Naive thymus-derived CD8-positive, alpha-beta T cell (primary cell): ENCODE measurements at regions not wholly inside any gene's neighbourhood (a gene's known extent, or its start where the extent isn't known, plus 50 kb on each side); places are given as distances from the start of the nearest gene placed in this dataset.

Experiments used
- ATAC-seq, 2 donors: fragments of 150-1000 bp; cut with Tn5 transposase in 1 of 2; sonication (Bioruptor Pico), chemical (Tn5 transposase) in 1 of 2; 1 replicate in 1 of 2; 2 replicates in 1 of 2; pipeline ENCODE4 v1.10.0; 2021; ENCODE audit warnings: mild to moderate bottlenecking in 2 of 2, moderate library complexity in 2 of 2
- POLR2A ChIA-PET: fragments of 350-600 bp; sonication (Branson Sonifier 250); formaldehyde crosslinking; loops from one replicate; lab custom pipeline; 2021; ENCODE audit warnings: antibody characterized with exemption; lab: Charles Lee
- DNase-seq, 10 donors: peaks; one replicate each; pipeline versions ENCODE4 v3.0.0 to v3.0.0-alpha.2; 2020 to 2022
- H3K27ac Mint-ChIP-seq, 10 donors: one replicate each; pipeline ENCODE4 v1.8.0; 2020 to 2022; ENCODE audit warnings: mild to moderate bottlenecking in 10 of 10, mixed read lengths in 10 of 10, moderate library complexity in 4 of 10, inconsistent platforms in 1 of 10
- H3K27me3 Mint-ChIP-seq, 5 donors: one replicate each; pipeline ENCODE4 v1.8.0; 2021 to 2022; ENCODE audit warnings: mixed read lengths in 5 of 5
- H3K36me3 Mint-ChIP-seq, 3 donors: one replicate each; pipeline ENCODE4 v1.8.0; 2020 to 2022; ENCODE audit warnings: mixed read lengths in 3 of 3, mild to moderate bottlenecking in 2 of 3, inconsistent platforms in 1 of 3
- H3K4me1 Mint-ChIP-seq, 4 donors: one replicate each; pipeline ENCODE4 v1.8.0; 2021 to 2022; ENCODE audit warnings: mixed read lengths in 4 of 4
- H3K4me3 Mint-ChIP-seq, 10 donors: one replicate each; pipeline ENCODE4 v1.8.0; 2020 to 2022; ENCODE audit warnings: mild to moderate bottlenecking in 10 of 10, mixed read lengths in 10 of 10, moderate library complexity in 6 of 10, inconsistent platforms in 1 of 10
- H3K9me3 Mint-ChIP-seq, 9 donors: one replicate each; pipeline ENCODE4 v1.8.0; 2020 to 2022; ENCODE audit warnings: mixed read lengths in 9 of 9, mild to moderate bottlenecking in 3 of 9, inconsistent platforms in 1 of 9, moderate library complexity in 1 of 9

GRCh38 chr1:2928366-2929325, 92.6 kb upstream of the ACTRT2 start:
- DNase-seq (no peak), ATAC-seq (no peak)
- Mint-ChIP-seq H3K36me3 (no peaks in the 10 kb centered on the region), H3K27me3 (peaks cover 2 to 11% (median 7%) of the 10 kb centered on the region in 5 donors), H3K4me1 (peaks cover 0 to 2% (median 0%) of the 10 kb centered on the region in 4 donors), H3K9me3 (peaks cover 0 to 2% (median 0%) of the 10 kb centered on the region in 9 donors), H3K4me3 (no peak overlapping the region), H3K27ac (no peak overlapping the region)
- POLR2A ChIA-PET, result no interaction called here

- Mint-ChIP-seq H3K27ac (peak overlapping the region in 1 of 10 donors; percentile 37), H3K4me1 (peaks cover 0 to 2% (median 0%) of the 10 kb centered on the region in 4 donors), H3K36me3 (no peaks in the 10 kb centered on the region), H3K27me3 (peaks cover 2 to 11% (median 5%) of the 10 kb centered on the region in 5 donors), H3K4me3 (no peak overlapping the region), H3K9me3 (peaks cover 0 to 2% (median 0%) of the 10 kb centered on the region in 9 donors)
- POLR2A ChIA-PET, result no interaction called here
- ATAC-seq, result no peak
- DNase-seq, result no peak
Observed at GRCh38 chr1:2929335-2929734, 91.9 kb upstream of the ACTRT2 start.

DNA sequence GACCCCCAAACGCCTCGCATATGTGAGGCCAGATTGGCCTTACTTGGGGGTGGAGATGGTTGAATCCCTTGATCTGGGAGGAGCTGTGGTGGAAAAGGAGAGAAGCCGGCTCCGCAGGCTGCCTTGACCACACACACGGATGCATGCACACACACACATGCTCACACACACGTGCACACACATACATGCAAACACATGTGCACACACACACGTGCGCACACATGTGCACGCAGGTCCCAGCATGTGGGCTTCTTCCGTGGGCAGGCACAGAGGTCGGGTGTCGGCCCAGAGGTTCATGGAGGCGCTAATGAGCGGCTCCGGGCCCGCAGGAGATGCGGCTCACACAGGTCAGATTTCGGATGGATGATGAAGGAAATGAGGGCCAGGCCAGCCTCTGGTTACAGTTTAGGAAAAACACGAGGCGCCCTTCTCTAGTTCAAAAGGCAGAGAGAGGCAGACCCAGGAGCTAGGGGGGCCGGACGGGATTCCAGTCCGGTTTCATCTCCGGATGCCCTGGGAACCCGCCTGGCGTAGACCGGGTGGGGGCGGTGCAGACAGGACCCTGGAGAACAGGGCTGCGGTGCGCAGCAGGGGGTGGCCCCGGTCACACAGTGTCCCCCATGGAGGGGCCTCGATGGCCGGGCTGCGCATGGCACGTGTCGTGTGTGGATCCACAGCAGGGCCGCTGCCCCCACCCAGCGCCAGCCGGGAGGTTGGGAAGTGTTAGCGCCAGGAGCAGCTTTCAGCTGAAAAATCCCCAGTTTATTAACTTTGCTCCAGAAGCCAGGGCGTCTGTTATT, 91.1 kb upstream of the ACTRT2 start:
- peaks cover 0 to 7% (median 1%) of the 10 kb centered on the region in 5 donors for H3K27me3 Mint-ChIP-seq
- DNase-seq (no peak), ATAC-seq (no peak)
- POLR2A ChIA-PET, result no interaction called here
- H3K27ac Mint-ChIP-seq, result peak overlapping the region in 1 of 10 donors; percentile 18
- H3K4me1 Mint-ChIP-seq, result peaks cover 0 to 2% (median 0%) of the 10 kb centered on the region in 4 donors
- H3K4me3 Mint-ChIP-seq, result no peak overlapping the region
- no peaks in the 10 kb centered on the region for H3K9me3 Mint-ChIP-seq
- no peaks in the 10 kb centered on the region for H3K36me3 Mint-ChIP-seq

DNA sequence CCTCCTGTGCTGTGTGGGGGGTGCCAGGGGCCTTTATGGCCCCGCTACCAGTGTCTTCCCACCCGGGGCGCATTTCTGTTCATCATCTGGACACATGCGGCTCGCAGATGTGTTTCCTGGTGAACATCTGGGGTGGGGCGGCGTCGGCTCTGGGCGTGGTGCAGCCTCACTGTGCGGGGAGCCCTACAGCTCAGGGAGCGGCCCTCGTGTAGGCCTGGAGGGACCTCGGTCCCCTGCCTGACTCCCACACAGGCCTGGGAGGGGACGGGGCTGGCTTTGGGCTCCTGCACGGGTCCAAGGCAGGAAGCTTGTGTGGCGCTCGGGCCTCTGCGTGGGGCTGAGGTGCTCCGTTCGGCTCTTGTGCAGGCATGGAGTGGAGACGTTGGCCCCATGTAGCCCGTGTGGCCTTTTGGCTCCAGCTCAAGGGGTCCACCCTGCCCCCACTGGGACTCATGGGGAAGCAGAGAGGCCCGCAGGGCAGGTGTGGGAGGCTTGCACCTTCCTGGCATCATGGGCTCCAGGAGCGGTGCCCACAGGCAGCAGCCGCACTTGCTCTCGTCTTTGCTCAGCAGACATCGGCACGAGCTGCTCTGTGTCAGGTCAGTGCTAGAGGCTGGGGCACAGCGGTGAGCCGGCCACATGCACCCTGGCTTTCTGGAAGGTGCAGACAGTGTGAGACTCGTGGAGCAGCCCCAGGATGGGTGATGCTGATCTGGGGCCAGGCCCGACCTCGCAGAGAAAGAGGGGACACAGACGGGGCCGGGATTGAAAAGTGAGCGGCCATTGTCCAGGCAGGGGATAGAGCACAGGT, 90.1 kb upstream of the ACTRT2 start:
- Mint-ChIP-seq H3K27ac (no peak overlapping the region), H3K27me3 (peaks cover 0 to 7% (median 0%) of the 10 kb centered on the region in 5 donors), H3K4me3 (no peak overlapping the region), H3K9me3 (no peaks in the 10 kb centered on the region), H3K36me3 (no peaks in the 10 kb centered on the region), H3K4me1 (peaks cover 0 to 2% (median 0%) of the 10 kb centered on the region in 4 donors)
- ATAC-seq, result no peak
- POLR2A ChIA-PET, result no interaction called here
- no peak for DNase-seq

GRCh38 chr1:2931724-2932401, 89.4 kb upstream of the ACTRT2 start:
- peaks cover 0 to 2% (median 0%) of the 10 kb centered on the region in 4 donors for H3K4me1 Mint-ChIP-seq
- ATAC-seq (no peak), DNase-seq (no peak)
- H3K36me3 Mint-ChIP-seq, result no peaks in the 10 kb centered on the region
- no peaks in the 10 kb centered on the region for H3K9me3 Mint-ChIP-seq
- H3K27ac Mint-ChIP-seq, result peak overlapping the region in 1 of 10 donors; percentile 41
- peaks cover 0 to 7% (median 0%) of the 10 kb centered on the region in 5 donors for H3K27me3 Mint-ChIP-seq
- POLR2A ChIA-PET, result no interaction called here
- no peak overlapping the region for H3K4me3 Mint-ChIP-seq

- no peak overlapping the region for H3K27ac Mint-ChIP-seq
- H3K9me3 Mint-ChIP-seq, result no peaks in the 10 kb centered on the region
- DNase-seq (peak in 1 of 10 donors; percentile 42), ATAC-seq (no peak)
- POLR2A ChIA-PET, result no interaction called here
- no peaks in the 10 kb centered on the region for H3K36me3 Mint-ChIP-seq
- H3K4me3 Mint-ChIP-seq, result no peak overlapping the region
- H3K27me3 Mint-ChIP-seq, result peaks cover 0 to 7% (median 0%) of the 10 kb centered on the region in 5 donors
- H3K4me1 Mint-ChIP-seq, result peaks cover 0 to 2% (median 0%) of the 10 kb centered on the region in 4 donors
Observed at GRCh38 chr1:2932671-2933350, 88.5 kb upstream of the ACTRT2 start.

- peaks cover 0 to 2% (median 0%) of the 10 kb centered on the region in 4 donors for H3K4me1 Mint-ChIP-seq
- POLR2A ChIA-PET, result no interaction called here
- peak in 1 of 10 donors; percentile 61 for DNase-seq
- H3K4me3 Mint-ChIP-seq, result no peak overlapping the region
- H3K27me3 Mint-ChIP-seq, result peaks cover 0 to 7% (median 0%) of the 10 kb centered on the region in 5 donors
- no peaks in the 10 kb centered on the region for H3K9me3 Mint-ChIP-seq
- no peaks in the 10 kb centered on the region for H3K36me3 Mint-ChIP-seq
- no peak overlapping the region for H3K27ac Mint-ChIP-seq
- no peak for ATAC-seq
Observed at GRCh38 chr1:2933431-2934155, 87.7 kb upstream of the ACTRT2 start.

GRCh38 chr1:2934156-2934540, 87.1 kb upstream of the ACTRT2 start:
- Mint-ChIP-seq H3K4me3 (no peak overlapping the region), H3K9me3 (no peaks in the 10 kb centered on the region), H3K27me3 (peaks cover 0 to 7% (median 0%) of the 10 kb centered on the region in 5 donors), H3K36me3 (no peaks in the 10 kb centered on the region), H3K27ac (no peak overlapping the region), H3K4me1 (peaks cover 0 to 2% (median 0%) of the 10 kb centered on the region in 4 donors)
- DNase-seq (no peak), ATAC-seq (no peak)
- POLR2A ChIA-PET, result no interaction called here

DNA sequence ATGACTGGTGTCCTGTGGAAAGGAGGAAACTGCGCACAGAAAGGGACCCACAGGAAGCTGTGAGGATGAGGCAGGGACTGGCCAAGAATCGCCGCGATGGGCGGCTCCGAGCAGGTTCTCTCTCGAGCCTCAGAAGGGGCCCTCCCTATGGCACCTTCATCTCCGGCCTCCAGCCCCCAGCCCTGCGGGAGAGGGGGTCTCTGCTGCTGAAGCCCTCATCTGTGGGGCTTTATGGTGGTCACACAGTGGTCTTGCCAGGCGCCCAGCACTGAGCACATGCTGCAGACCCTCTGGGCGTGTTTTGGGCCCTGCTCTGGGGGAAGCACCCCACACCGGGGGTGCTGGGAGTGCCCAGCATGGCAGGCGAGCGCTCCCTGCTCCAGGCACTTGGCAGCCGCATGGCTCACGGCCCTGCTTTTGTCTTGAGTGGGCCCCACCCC, 86.6 kb upstream of the ACTRT2 start:
- H3K4me3 Mint-ChIP-seq, result no peak overlapping the region
- no peaks in the 10 kb centered on the region for H3K9me3 Mint-ChIP-seq

GRCh38 chr1:2935184-2935583, 86.1 kb upstream of the ACTRT2 start:
- H3K36me3 Mint-ChIP-seq, result no peaks in the 10 kb centered on the region
- no peak overlapping the region for H3K27ac Mint-ChIP-seq
- no peak overlapping the region for H3K4me3 Mint-ChIP-seq
- peaks cover 0 to under 1% (median 0%) of the 10 kb centered on the region in 4 donors for H3K4me1 Mint-ChIP-seq
- POLR2A ChIA-PET, result no interaction called here
- ATAC-seq (no peak), DNase-seq (no peak)
- H3K27me3 Mint-ChIP-seq, result peaks cover 0 to 7% (median 0%) of the 10 kb centered on the region in 5 donors
- peaks cover 0 to 2% (median 0%) of the 10 kb centered on the region in 9 donors for H3K9me3 Mint-ChIP-seq

More for the DNA sequence above, 86.6 kb upstream of the ACTRT2 start:
- Mint-ChIP-seq H3K36me3 (no peaks in the 10 kb centered on the region), H3K27me3 (peaks cover 0 to 7% (median 0%) of the 10 kb centered on the region in 5 donors), H3K27ac (no peak overlapping the region), H3K4me1 (peaks cover 0 to 2% (median 0%) of the 10 kb centered on the region in 4 donors)
- ATAC-seq (no peak), DNase-seq (peak in 1 of 10 donors; percentile 23)
- POLR2A ChIA-PET, result no interaction called here
